ENCODE measurements at regions not wholly inside any gene's neighbourhood (a gene's known extent, or its start where the extent isn't known, plus 50 kb on each side); places are given as distances from the start of the nearest gene placed in this dataset.

GRCh38 chr14:53536446-53536845, 383.3 kb upstream of the DDHD1 start (continued):
- no peak for TF ChIP-seq KDM4A (IDR thresholded peaks at IDR 0.05; ENCODE audit: low read depth, low read length, severe bottlenecking)

DNA sequence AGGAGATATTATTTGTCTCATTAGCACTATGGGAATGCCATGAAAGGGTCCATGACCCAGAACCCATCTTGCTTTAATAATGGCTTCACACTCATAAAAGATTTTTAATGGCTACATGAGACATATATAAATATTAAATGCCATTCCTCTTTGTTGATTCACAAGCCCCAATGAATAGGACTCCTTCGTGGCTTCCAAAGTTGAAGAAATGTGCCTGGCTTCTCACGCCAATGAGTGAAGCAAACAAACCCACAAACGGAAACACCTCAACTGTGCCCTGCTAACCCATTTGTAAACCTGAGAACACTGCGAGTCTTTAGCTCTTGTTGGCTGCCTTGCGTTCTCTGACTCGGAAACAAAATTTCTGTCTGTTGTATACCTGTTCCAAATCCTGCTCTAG, 381.7 kb upstream of the DDHD1 start:
- no peak for DNase-seq (ENCODE audit: low read depth in 1 of 2, low spot score in 2 of 2)
- CTCF ChIA-PET (ENCODE audit: partially characterized antibody): no interaction called here
- H3K23ac ChIP-seq (ENCODE audit: insufficient read length): no peak overlapping the region

More for the DNA sequence above, 381.7 kb upstream of the DDHD1 start:
- Histone ChIP-seq H3K18ac (ENCODE audit: extremely low read depth, low read length) (no peak overlapping the region), H2BK20ac (ENCODE audit: low read length) (no peak overlapping the region), H3K4me2 (ENCODE audit: insufficient read depth in 1 of 2, low read depth in 2 of 2, low read length in 2 of 2) (no peak overlapping the region), H3K9ac (replicated peaks in 1 of 4; ENCODE audit: extremely low read depth in 1 of 4, low read depth in 3 of 4, low read length in 3 of 4) (no peak overlapping the region), H3K36me3 (ENCODE audit: control insufficient read depth in 2 of 4, insufficient read depth in 4 of 4, low read length in 3 of 4) (no peaks in the 10 kb centered on the region), H2BK5ac (ENCODE audit: low read depth, low read length) (no peak overlapping the region), H2AK5ac (ENCODE audit: low read depth, low read length) (no peak overlapping the region), H4K8ac (ENCODE audit: extremely low read depth, insufficient read depth, low read length) (no peak overlapping the region), H3K27ac (ENCODE audit: low read depth, low read length) (no peak overlapping the region), H3K4ac (replicated peaks; ENCODE audit: insufficient read length, low read depth, low read length) (no peak overlapping the region), H3K14ac (ENCODE audit: insufficient read length) (no peak overlapping the region), H2BK12ac (ENCODE audit: low read depth, low read length) (no peak overlapping the region), H3K27me3 (replicated peaks in 1 of 4; ENCODE audit: control insufficient read depth in 3 of 4, extremely low read depth in 1 of 4, insufficient read depth in 3 of 4, low read length in 3 of 4) (no peaks in the 10 kb centered on the region; a peak in 1 of 7 replicates), H4K5ac (ENCODE audit: insufficient read length, low read depth, low read length) (no peak overlapping the region), H3K79me2 (ENCODE audit: control insufficient read depth in 1 of 2, insufficient read depth in 2 of 2, low read length in 2 of 2) (no peaks in the 10 kb centered on the region), H3K9me3 (ENCODE audit: insufficient read depth in 2 of 2, low read depth in 1 of 2, low read length in 1 of 2) (no peaks in the 10 kb centered on the region), H4K91ac (replicated peaks; ENCODE audit: insufficient read length, low read length) (no peak overlapping the region), H3K4me3 (ENCODE audit: extremely low read depth in 1 of 4, insufficient read depth in 2 of 4, low read depth in 3 of 4, low read length in 4 of 4) (no peak overlapping the region), H2AFZ (ENCODE audit: low read length) (no peak overlapping the region), H2BK15ac (ENCODE audit: low read length) (no peak overlapping the region), H3K23me2 (ENCODE audit: low read depth, low read length) (no peaks in the 10 kb centered on the region), H3K4me1 (replicated peaks in 1 of 4; ENCODE audit: control insufficient read depth in 3 of 4, insufficient read depth in 4 of 4, low read length in 3 of 4) (no peaks in the 10 kb centered on the region), H3K56ac (replicated peaks; ENCODE audit: insufficient read length, low read depth, low read length) (no peak overlapping the region), H2BK120ac (replicated peaks; ENCODE audit: low read depth, low read length) (no peak overlapping the region), H4K20me1 (replicated peaks in 1 of 2; ENCODE audit: control insufficient read depth in 1 of 2, insufficient read depth in 2 of 2, low read length in 2 of 2) (no peaks in the 10 kb centered on the region), H3K79me1 (ENCODE audit: low read depth, low read length) (no peaks in the 10 kb centered on the region)
- POLR2A ChIA-PET (ENCODE audit: partially characterized antibody): no interaction called here
- TF ChIP-seq EZH2 (IDR thresholded peaks at IDR 0.05; ENCODE audit: low read depth, low read length, severe bottlenecking) (no peak), NANOG (IDR thresholded peaks at IDR 0.05; ENCODE audit: insufficient read depth, low read depth, low read length, poor library complexity, severe bottlenecking) (no peak), RAD21 (IDR thresholded peaks at IDR 0.05 in 1 of 2, conservative IDR thresholded peaks at IDR 0.05 in 1 of 2; ENCODE audit: low read depth in 2 of 2, low read length in 2 of 2) (no peak), JUN (IDR thresholded peaks at IDR 0.05; ENCODE audit: low read depth, low read length) (no peak), SP2 (IDR thresholded peaks at IDR 0.05; ENCODE audit: low read length) (no peak), ATF2 (IDR thresholded peaks at IDR 0.05; ENCODE audit: low read length) (no peak), POLR2A (IDR thresholded peaks at IDR 0.05; ENCODE audit: control extremely low read depth in 1 of 2, low read depth in 2 of 2, low read length in 2 of 2) (no peak), SUZ12 (IDR thresholded peaks at IDR 0.05; ENCODE audit: low read length) (no peak), POLR2AphosphoS5 (IDR thresholded peaks at IDR 0.05; ENCODE audit: low read depth, low read length) (no peak)
- 87% methylated on average over 6 of the region's 6 CpGs; no CpG with 5 or more reads in 1 of the 2 experiments for WGBS, 2 experiments (ENCODE audit: extremely low coverage in 1 of 2, insufficient coverage in 1 of 2, insufficient read length in 1 of 2, insufficient replicate concordance in 2 of 2, low coverage in 1 of 2, low lambda C conversion rate in 2 of 2, missing lambda C conversion rate in 1 of 2)
- no peak for FAIRE-seq

Measured in H1 (cell line).